ENCODE measurements at regions not wholly inside any gene's neighbourhood (a gene's known extent, or its start where the extent isn't known, plus 50 kb on each side); places are given as distances from the start of the nearest gene placed in this dataset.
"Not testable (repeated sequence)": the region's sequence is repeated elsewhere in the genome, so short reads cannot be mapped to it uniquely, and the experiment has no call there.

DNA sequence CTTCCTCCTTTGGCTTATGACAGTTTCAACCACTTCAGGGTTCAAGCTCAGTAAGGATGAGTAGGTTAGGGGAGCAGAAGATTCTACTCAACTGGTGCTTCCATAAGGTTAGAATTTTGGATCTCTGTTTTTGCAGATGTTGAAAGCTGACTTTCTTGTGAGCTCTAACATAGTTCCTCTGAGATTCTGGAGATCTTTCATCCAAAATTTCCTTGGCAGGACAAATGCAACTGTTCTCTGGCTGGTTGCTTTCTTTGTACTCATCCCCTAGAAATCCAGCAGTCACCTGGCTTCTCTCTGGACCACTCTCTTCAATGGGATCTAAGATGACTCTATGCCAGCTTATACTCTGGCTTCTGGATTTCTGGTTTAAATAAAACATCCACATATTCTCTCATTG is 189.6 kb downstream of the ESM1 start:
- no peaks in the 10 kb centered on the region for H3K36me3 ChIP-seq (ENCODE audit: control insufficient read depth, insufficient read depth, low read length)
- H3K4me3 ChIP-seq (ENCODE audit: insufficient read depth, low read depth, low read length): no peak overlapping the region
- no peaks in the 10 kb centered on the region for H3K4me1 ChIP-seq (ENCODE audit: control insufficient read depth, insufficient read depth, low read length)
- H3K27me3 ChIP-seq (ENCODE audit: control insufficient read depth, insufficient read depth, low read length, poor library complexity, severe bottlenecking): no peaks in the 10 kb centered on the region
- H3K9me3 ChIP-seq (ENCODE audit: control insufficient read depth, low read length): no peaks in the 10 kb centered on the region
- H3K27ac ChIP-seq (ENCODE audit: insufficient read depth, low read depth, low read length, poor library complexity, severe bottlenecking): no peak overlapping the region

DNA sequence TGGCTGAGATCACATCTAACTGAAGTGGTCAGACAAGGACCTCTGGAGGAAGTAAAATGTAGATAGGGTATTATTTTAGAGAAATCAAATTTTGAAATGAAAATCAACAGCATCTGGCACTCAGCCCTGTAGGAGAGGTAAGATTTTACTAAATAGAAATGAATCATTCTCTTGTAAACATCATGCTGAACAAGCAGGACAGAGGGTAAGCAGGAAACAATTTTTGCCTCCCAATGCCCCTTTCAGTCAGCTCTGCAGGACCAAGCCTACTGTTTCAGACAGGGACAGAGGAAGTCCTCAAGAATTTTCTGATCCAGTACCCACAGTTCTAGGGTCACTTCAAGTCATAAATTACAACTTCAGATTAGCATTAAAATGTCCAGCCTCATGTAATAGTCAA is 190.1 kb downstream of the ESM1 start:
- H3K27me3 ChIP-seq (ENCODE audit: control insufficient read depth, insufficient read depth, low read length, poor library complexity, severe bottlenecking): no peaks in the 10 kb centered on the region
- no peaks in the 10 kb centered on the region for H3K36me3 ChIP-seq (ENCODE audit: control insufficient read depth, insufficient read depth, low read length)
- no peak overlapping the region for H3K27ac ChIP-seq (ENCODE audit: insufficient read depth, low read depth, low read length, poor library complexity, severe bottlenecking)
- H3K4me1 ChIP-seq (ENCODE audit: control insufficient read depth, insufficient read depth, low read length): no peaks in the 10 kb centered on the region
- no peaks in the 10 kb centered on the region for H3K9me3 ChIP-seq (ENCODE audit: control insufficient read depth, low read length)
- H3K4me3 ChIP-seq (ENCODE audit: insufficient read depth, low read depth, low read length): no peak overlapping the region

DNA sequence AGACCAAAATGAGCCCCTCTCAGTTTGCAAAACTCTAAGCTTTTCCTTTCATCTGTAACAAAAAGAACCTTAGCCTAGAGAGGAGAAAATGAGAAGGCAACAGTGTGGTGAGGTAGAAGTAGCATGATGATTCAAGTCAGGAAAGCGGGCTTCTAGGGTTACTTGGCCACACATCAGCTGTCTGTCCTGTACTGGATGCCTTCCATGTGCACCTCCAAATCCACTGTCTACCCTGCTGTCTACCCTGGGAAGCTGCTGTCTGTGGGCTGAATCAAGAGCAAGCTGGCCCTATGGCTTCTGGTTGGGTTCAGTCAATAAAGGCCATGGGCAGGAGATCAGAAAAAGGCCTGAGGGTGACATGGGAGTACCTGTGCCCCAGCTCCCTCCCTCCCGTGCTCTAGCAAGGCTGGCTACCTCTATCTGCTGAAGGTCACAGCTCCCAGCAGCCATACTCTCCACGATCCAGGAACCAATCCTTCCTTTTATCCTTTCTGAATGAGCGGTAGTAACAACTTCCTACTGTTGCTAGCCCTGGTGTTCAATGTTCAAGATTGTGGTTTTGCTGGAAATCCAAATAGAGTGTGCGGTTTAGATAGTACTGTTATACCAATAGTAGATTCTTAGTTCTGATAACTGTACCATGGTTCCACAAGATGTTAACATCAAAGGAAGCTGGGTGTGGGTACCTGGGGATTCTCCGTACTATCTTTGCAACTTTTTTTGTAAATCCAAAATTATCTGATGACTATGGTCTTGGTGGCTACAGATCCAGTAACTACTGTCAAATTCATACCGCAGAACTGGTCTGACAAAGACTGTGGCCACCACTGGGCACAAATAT is 191.0 kb downstream of the ESM1 start:
- Histone ChIP-seq H3K9me3 (ENCODE audit: control insufficient read depth, low read length) (no peaks in the 10 kb centered on the region), H3K27me3 (ENCODE audit: control insufficient read depth, insufficient read depth, low read length, poor library complexity, severe bottlenecking) (no peaks in the 10 kb centered on the region), H3K36me3 (ENCODE audit: control insufficient read depth, insufficient read depth, low read length) (no peaks in the 10 kb centered on the region), H3K27ac (ENCODE audit: insufficient read depth, low read depth, low read length, poor library complexity, severe bottlenecking) (no peak overlapping the region), H3K4me1 (ENCODE audit: control insufficient read depth, insufficient read depth, low read length) (no peaks in the 10 kb centered on the region), H3K4me3 (ENCODE audit: insufficient read depth, low read depth, low read length) (no peak overlapping the region)
- WGBS, 2 experiments: 95 to 96% methylated on average over 7 of the region's 7 CpGs

DNA sequence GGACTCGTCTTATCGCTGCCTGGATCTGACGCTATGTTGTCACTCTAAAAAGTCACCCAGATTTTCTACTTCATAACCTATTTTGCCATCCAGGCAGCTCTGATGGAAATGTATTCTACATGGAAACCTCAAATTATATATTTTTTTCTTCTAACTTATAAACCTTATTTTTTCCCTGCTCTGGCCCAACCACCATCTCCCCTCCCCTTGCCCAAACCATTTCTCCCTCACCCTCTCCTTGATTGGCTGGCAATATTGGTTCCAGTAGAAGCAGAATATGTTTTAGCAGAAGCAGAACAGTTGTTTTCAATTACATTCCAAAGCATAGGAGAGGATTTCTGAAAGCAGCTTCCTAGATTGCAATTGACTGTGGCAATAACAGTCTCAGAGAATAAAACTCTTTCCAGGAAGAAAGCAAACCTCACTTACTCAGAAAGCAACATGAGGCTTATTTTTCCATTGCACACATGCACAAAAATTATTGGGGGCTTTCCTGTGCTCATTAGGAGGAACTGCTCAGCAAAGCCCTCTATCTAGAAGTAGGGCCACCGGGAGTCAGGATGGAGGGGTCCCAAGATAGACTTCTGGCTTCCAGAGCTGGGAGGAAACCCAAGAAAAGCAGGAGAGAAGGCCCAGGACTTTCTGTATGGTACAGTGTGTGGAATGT is 191.8 kb downstream of the ESM1 start:
- H3K36me3 ChIP-seq (ENCODE audit: control insufficient read depth, insufficient read depth, low read length): no peaks in the 10 kb centered on the region
- H3K4me3 ChIP-seq (ENCODE audit: insufficient read depth, low read depth, low read length): no peak overlapping the region
- H3K9me3 ChIP-seq (ENCODE audit: control insufficient read depth, low read length): no peaks in the 10 kb centered on the region
- no peaks in the 10 kb centered on the region for H3K4me1 ChIP-seq (ENCODE audit: control insufficient read depth, insufficient read depth, low read length)
- no peak overlapping the region for H3K27ac ChIP-seq (ENCODE audit: insufficient read depth, low read depth, low read length, poor library complexity, severe bottlenecking)
- 93 to 94% methylated on average over 4 of the region's 4 CpGs for WGBS, 2 experiments
- no peaks in the 10 kb centered on the region for H3K27me3 ChIP-seq (ENCODE audit: control insufficient read depth, insufficient read depth, low read length, poor library complexity, severe bottlenecking)

DNA sequence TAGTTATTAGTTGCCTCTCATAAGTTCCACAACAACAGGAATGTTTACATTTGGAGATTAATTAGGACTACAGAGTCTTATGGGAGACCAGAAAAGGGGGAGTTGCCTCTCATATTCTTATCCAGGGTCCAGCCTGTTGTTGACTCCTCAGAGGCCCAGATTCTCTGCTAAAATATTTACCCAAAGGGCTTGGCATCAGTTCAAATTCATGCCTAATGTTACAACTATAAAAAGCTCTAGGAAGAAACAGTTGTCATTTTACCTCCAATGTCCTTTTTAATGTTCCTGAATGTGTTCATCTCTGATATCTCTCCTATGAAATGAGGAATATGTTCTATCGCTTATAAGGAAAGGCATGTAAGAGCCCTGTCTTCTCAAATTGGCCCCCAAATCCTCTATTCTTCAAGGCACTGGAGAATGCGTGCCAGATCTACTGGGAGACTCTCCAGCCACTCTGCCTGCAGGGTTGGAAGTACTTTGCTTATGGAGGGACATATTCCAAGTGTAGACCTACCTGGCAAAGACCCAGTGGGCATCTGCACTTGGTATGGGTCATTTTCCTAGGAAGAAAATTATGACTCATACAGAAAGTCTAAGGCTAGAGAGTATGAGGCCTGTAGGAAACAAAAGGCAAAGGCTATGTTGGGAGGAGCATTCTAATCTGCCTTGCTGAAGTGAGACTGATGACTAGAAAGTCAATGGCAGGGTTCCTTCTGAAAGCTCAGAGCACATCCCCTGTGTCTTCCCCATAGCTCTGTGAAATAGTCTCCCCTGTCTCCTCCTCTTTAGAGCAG is 192.6 kb downstream of the ESM1 start:
- Histone ChIP-seq H3K27ac (ENCODE audit: insufficient read depth, low read depth, low read length, poor library complexity, severe bottlenecking) (no peak overlapping the region), H3K27me3 (ENCODE audit: control insufficient read depth, insufficient read depth, low read length, poor library complexity, severe bottlenecking) (no peaks in the 10 kb centered on the region), H3K9me3 (ENCODE audit: control insufficient read depth, low read length) (no peaks in the 10 kb centered on the region), H3K4me3 (ENCODE audit: insufficient read depth, low read depth, low read length) (no peak overlapping the region), H3K36me3 (ENCODE audit: control insufficient read depth, insufficient read depth, low read length) (no peaks in the 10 kb centered on the region), H3K4me1 (ENCODE audit: control insufficient read depth, insufficient read depth, low read length) (no peaks in the 10 kb centered on the region)
- 91 to 96% methylated on average over 2 of the region's 2 CpGs for WGBS, 2 experiments

DNA sequence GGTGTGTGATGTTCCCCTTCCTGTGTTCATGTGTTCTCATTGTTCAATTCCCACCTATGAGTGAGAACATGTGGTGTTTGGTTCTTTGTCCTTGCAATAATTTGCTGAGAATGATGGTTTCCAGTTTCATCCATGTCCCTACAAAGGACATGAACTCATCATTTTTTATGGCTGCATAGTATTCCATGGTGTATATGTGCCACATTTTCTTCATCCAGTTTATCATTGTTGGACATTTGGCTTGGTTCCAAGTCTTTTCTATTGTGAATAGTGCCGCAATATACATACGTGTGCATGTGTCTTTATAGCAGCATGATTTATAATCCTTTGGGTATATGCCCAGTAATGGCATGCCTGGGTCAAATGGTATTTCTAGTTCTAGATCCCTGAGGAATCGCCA is 197.5 kb downstream of the ESM1 start:
- 57 to 66% methylated on average over 3 of the region's 3 CpGs for WGBS, 2 experiments
- H3K27me3 ChIP-seq (ENCODE audit: control insufficient read depth, insufficient read depth, low read length, poor library complexity, severe bottlenecking); H3K4me3 ChIP-seq (ENCODE audit: insufficient read depth, low read depth, low read length); H3K36me3 ChIP-seq (ENCODE audit: control insufficient read depth, insufficient read depth, low read length); H3K9me3 ChIP-seq (ENCODE audit: control insufficient read depth, low read length); H3K4me1 ChIP-seq (ENCODE audit: control insufficient read depth, insufficient read depth, low read length); H3K27ac ChIP-seq (ENCODE audit: insufficient read depth, low read depth, low read length, poor library complexity, severe bottlenecking): not testable (repeated sequence)

DNA sequence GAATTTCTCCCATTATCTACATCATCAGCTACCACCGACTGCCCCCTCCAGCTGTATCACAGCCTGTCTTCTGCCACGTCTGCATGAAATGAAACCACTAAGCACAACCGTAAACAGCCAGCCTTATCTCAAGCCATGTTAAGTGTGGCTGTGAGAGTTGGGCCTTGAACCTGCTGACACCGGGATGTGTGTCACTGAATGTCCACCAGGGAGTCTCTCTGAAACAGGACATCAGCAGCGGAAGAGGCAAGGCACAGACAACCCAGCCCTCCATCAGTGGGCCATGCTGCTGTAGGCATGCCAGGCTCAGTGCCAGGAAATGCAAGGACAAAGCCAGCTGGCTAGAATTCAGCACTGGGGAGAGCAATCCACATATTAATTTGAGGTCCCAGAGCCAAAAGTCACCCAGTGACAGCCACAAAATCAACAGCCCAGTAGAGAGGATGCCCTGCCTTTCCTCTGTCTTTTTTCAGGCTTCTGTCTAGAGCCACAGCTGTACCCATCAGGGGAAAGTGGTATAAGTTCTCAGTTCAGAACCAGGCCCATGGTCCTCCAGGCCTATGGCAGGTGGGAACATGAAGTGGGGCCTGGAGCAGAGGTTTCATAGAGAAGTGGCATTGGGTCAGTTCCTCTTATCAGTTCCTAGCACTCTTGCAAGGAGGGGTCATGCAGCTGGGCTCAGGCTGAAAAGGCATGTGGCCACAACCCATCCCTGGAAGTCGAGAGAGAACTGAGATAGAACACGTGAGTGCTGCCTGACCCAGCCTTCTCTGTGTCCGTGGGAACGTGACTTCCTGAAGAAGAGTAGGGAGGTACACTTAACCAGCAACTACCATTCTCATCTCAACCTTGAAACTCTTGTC is 199.4 kb downstream of the ESM1 start:
- H3K27ac ChIP-seq (ENCODE audit: insufficient read depth, low read depth, low read length, poor library complexity, severe bottlenecking): no peak overlapping the region
- WGBS, 2 experiments: 91 to 95% methylated on average over 8 of the region's 9 CpGs
- H3K36me3 ChIP-seq (ENCODE audit: control insufficient read depth, insufficient read depth, low read length): no peaks in the 10 kb centered on the region
- H3K4me3 ChIP-seq (ENCODE audit: insufficient read depth, low read depth, low read length): no peak overlapping the region
- H3K27me3 ChIP-seq (ENCODE audit: control insufficient read depth, insufficient read depth, low read length, poor library complexity, severe bottlenecking): no peaks in the 10 kb centered on the region
- H3K4me1 ChIP-seq (ENCODE audit: control insufficient read depth, insufficient read depth, low read length): no peaks in the 10 kb centered on the region
- no peaks in the 10 kb centered on the region for H3K9me3 ChIP-seq (ENCODE audit: control insufficient read depth, low read length)

DNA sequence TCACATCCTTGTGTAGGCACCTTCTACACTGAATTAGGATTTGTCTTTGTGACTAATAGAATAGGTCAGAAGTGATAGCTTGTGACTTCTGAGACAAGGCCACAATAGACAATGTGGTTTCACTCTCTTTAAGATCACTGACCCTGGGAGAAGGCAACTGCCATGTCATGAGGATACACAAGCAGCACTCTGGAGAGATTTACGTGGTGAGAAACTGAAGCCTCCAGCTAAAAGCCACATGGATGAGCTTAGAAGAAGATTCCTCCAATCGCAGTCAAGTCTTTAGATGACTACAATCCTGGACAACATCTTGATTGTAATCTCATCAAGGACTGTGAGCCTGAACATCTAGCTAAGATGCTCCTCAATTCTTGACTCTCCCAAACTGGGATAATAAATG is 206.6 kb downstream of the ESM1 start:
- Histone ChIP-seq H3K4me3 (ENCODE audit: insufficient read depth, low read depth, low read length) (no peak overlapping the region), H3K9me3 (ENCODE audit: control insufficient read depth, low read length) (no peaks in the 10 kb centered on the region), H3K36me3 (ENCODE audit: control insufficient read depth, insufficient read depth, low read length) (no peaks in the 10 kb centered on the region), H3K27ac (ENCODE audit: insufficient read depth, low read depth, low read length, poor library complexity, severe bottlenecking) (no peak overlapping the region), H3K4me1 (ENCODE audit: control insufficient read depth, insufficient read depth, low read length) (no peaks in the 10 kb centered on the region), H3K27me3 (ENCODE audit: control insufficient read depth, insufficient read depth, low read length, poor library complexity, severe bottlenecking) (no peaks in the 10 kb centered on the region)
- WGBS, 2 experiments: 84 to 92% methylated on average over 2 of the region's 2 CpGs

DNA sequence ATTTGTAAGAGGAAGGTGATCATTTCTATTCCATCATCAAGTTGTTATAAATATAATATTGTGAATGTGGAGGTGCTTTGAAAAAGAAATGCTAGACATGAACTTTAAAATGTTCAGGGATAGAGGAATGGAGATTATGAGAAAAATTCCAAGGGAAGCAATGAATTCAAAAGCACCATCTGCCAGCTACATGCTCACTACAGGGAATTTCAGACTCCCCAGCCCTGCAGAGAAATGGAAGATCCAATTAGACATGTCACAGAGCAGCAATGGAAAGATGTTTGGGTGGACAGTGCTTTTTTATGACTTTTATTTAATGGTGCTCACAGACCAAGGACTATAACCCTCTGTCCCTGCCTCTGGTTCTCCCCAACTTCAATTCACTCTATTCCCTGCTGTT is 209.7 kb downstream of the ESM1 start:
- Histone ChIP-seq H3K4me3 (ENCODE audit: insufficient read depth, low read depth, low read length) (no peak overlapping the region), H3K9me3 (ENCODE audit: control insufficient read depth, low read length) (no peaks in the 10 kb centered on the region), H3K4me1 (ENCODE audit: control insufficient read depth, insufficient read depth, low read length) (no peaks in the 10 kb centered on the region), H3K36me3 (ENCODE audit: control insufficient read depth, insufficient read depth, low read length) (no peaks in the 10 kb centered on the region), H3K27me3 (ENCODE audit: control insufficient read depth, insufficient read depth, low read length, poor library complexity, severe bottlenecking) (no peaks in the 10 kb centered on the region), H3K27ac (ENCODE audit: insufficient read depth, low read depth, low read length, poor library complexity, severe bottlenecking) (no peak overlapping the region)
